Activated CD4-positive, alpha-beta T cell treated with anti-CD3 and anti-CD28 coated beads, Interleukin-2, Interleukin-6, amounts not matched to agents 100 ng/mL and 50 ng/mL, durations not matched to agents 16 hours and 8 hours (primary cell): ENCODE measurements at regions not wholly inside any gene's neighbourhood (a gene's known extent, or its start where the extent isn't known, plus 50 kb on each side); places are given as distances from the start of the nearest gene placed in this dataset.

ENCODE experiments used
- DNase-seq: peaks from one replicate; pipeline ENCODE4 v3.0.0-alpha.2; 2020

GRCh38 chr5:135085936-135086725 lies 52.1 kb upstream of the PITX1 start:
- no peak for DNase-seq

- no peak for DNase-seq
Measured at GRCh38 chr5:135085133-135085935, 51.3 kb upstream of the PITX1 start.
